ENCODE measurements at regions not wholly inside any gene's neighbourhood (a gene's known extent, or its start where the extent isn't known, plus 50 kb on each side); places are given as distances from the start of the nearest gene placed in this dataset.

DNA sequence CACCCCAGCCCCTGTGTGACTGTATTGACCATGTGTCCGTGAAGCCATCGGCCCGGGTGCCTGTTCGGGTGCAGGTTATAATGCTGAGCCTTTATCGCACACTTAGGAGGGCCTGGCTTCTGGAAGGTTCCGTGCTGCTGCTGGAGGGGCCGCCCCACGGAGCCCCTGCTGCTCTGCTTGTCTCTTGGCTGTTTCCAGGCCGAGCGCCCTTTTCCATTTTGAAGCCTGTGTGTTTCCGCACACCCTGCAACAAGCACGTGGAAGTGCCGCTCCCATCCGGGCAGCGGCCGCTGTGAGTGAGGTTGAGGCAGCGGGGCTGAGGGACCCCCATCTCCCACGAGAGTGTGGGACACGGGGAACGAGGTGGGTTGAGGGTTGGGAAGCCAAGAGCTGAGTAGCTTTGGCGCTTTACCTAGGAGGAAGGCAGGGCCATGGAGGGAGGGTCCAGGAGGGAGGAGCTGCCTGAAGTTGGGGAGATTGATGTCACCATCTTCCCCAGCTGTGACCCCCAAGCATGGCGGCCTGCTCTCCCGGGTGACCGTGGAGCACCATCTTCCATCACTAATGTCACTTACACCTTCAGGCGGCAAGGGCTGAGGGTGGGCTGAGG, 200.1 kb upstream of the GSE1 start:
- Histone ChIP-seq H3K27ac (ENCODE audit: insufficient read depth, low read length) (no peak overlapping the region), H2BK15ac (ENCODE audit: low read depth, low read length) (no peak overlapping the region), H3K27me3 (ENCODE audit: control insufficient read depth, insufficient read depth, low read length) (no peaks in the 10 kb centered on the region), H2AK5ac (ENCODE audit: low read depth, low read length) (no peak overlapping the region), H3K9me1 (ENCODE audit: insufficient read depth, low read length) (no peaks in the 10 kb centered on the region), H3K23ac (ENCODE audit: low read depth, low read length) (no peak overlapping the region), H4K5ac (ENCODE audit: low read depth, low read length) (no peak overlapping the region), H3K56ac (ENCODE audit: extremely low read depth, insufficient read depth, low read length) (no peak overlapping the region), H3K79me1 (ENCODE audit: low read depth in 1 of 2, low read length in 2 of 2) (peaks cover 0 to 10% of the 10 kb centered on the region in 2 experiments; a peak in 2 of 4 replicates), H3K4ac (ENCODE audit: low read depth, low read length) (no peak overlapping the region), H3K4me1 (ENCODE audit: control insufficient read depth, insufficient read depth, low read length) (no peaks in the 10 kb centered on the region; the same call in 1 of the 2 replicates), H3K14ac (replicated peaks; ENCODE audit: low read depth, low read length) (no peak overlapping the region), H3K9ac (ENCODE audit: low read depth, low read length) (no peak overlapping the region), H3K4me3 (ENCODE audit: insufficient read depth, low read depth, low read length) (no peak overlapping the region), H2BK120ac (ENCODE audit: low read depth, low read length) (no peak overlapping the region), H2BK20ac (ENCODE audit: low read depth, low read length) (no peak overlapping the region), H2BK5ac (ENCODE audit: low read depth, low read length, poor library complexity, severe bottlenecking) (no peak overlapping the region), H2AFZ (replicated peaks; ENCODE audit: low read length, poor library complexity) (no peak overlapping the region), H3K4me2 (ENCODE audit: low read depth, low read length) (no peak overlapping the region), H3K9me3 (ENCODE audit: control insufficient read depth, insufficient read depth, low read length) (no peaks in the 10 kb centered on the region), H4K20me1 (ENCODE audit: insufficient read depth, low read length) (peaks cover 20% of the 10 kb centered on the region), H3K18ac (ENCODE audit: low read depth, low read length) (no peak overlapping the region), H4K91ac (ENCODE audit: insufficient read depth, low read depth, low read length) (no peak overlapping the region), H4K8ac (ENCODE audit: low read depth in 2 of 2, low read length in 2 of 2) (no peak overlapping the region), H3K36me3 (ENCODE audit: control insufficient read depth, insufficient read depth, low read length) (0 out of 2 replicates have a peak, but pooled peaks cover 1% of the 10 kb centered on the region), H2AK9ac (replicated peaks; ENCODE audit: low read depth, low read length, poor library complexity) (no peak overlapping the region)
- TF ChIP-seq SMC3 (IDR thresholded peaks at IDR 0.05; ENCODE audit: low read depth, low read length) (no peak), CHD1 (IDR thresholded peaks at IDR 0.05; ENCODE audit: low read depth, low read length) (no peak), CEBPB (IDR thresholded peaks at IDR 0.05; ENCODE audit: low read depth, low read length) (no peak), RAD21 (IDR thresholded peaks at IDR 0.05; ENCODE audit: low read length) (no peak), BHLHE40 (IDR thresholded peaks at IDR 0.05; ENCODE audit: low read depth, low read length) (no peak), RFX5 (IDR thresholded peaks at IDR 0.05; ENCODE audit: low read depth, low read length) (no peak)
- TF ChIP-seq, protein P1, sequence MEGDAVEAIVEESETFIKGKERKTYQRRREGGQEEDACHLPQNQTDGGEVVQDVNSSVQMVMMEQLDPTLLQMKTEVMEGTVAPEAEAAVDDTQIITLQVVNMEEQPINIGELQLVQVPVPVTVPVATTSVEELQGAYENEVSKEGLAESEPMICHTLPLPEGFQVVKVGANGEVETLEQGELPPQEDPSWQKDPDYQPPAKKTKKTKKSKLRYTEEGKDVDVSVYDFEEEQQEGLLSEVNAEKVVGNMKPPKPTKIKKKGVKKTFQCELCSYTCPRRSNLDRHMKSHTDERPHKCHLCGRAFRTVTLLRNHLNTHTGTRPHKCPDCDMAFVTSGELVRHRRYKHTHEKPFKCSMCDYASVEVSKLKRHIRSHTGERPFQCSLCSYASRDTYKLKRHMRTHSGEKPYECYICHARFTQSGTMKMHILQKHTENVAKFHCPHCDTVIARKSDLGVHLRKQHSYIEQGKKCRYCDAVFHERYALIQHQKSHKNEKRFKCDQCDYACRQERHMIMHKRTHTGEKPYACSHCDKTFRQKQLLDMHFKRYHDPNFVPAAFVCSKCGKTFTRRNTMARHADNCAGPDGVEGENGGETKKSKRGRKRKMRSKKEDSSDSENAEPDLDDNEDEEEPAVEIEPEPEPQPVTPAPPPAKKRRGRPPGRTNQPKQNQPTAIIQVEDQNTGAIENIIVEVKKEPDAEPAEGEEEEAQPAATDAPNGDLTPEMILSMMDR (conservative IDR thresholded peaks at IDR 0.05; ENCODE audit: low read depth, low read length) = no peak
- dilution Hi-C loops (cut with HindIII; ENCODE audit: low sequenced_read_pairs, unreplicated experiment) (no loop called here), in situ Hi-C loops (cut with MboI; ENCODE audit: low sequenced_read_pairs) (no loop called here), intact Hi-C loops (cut with micrococcal nuclease) (no loop called here)
- ATAC-seq (ENCODE audit: low read depth) = no peak
- BruUV-seq (replicated peaks) = no TSS peak
- POLR2A ChIA-PET (ENCODE audit: unreplicated experiment) = no interaction called here
- DNase-seq = no peak
- CTCF ChIA-PET = no interaction called here
- 85% methylated on average over 5 of the region's 25 CpGs; no CpG with 5 or more reads in 1 of the 2 experiments for WGBS, 2 experiments (ENCODE audit: extremely low coverage in 2 of 2, insufficient read length in 1 of 2)

All from IMR-90 (cell line).